Suppressor macrophage treated with lipopolysaccharide for 4 hours (primary cell): ENCODE measurements at regions not wholly inside any gene's neighbourhood (a gene's known extent, or its start where the extent isn't known, plus 50 kb on each side); places are given as distances from the start of the nearest gene placed in this dataset.
A peak's percentile ranks its signal among the peaks of the same experiment; 100 is the strongest.

ENCODE experiments used
- DNase-seq: peaks from one replicate; pipeline ENCODE4 v3.0.0-alpha.2; 2020

GRCh38 chr1:57784356-57784755 lies 360.5 kb upstream of the DAB1 start:
- no peak for DNase-seq

- no peak for DNase-seq
Observed at GRCh38 chr1:57782357-57782756, 358.5 kb upstream of the DAB1 start.

- no peak for DNase-seq
Observed at GRCh38 chr1:57772580-57773195, 348.8 kb upstream of the DAB1 start.

DNA sequence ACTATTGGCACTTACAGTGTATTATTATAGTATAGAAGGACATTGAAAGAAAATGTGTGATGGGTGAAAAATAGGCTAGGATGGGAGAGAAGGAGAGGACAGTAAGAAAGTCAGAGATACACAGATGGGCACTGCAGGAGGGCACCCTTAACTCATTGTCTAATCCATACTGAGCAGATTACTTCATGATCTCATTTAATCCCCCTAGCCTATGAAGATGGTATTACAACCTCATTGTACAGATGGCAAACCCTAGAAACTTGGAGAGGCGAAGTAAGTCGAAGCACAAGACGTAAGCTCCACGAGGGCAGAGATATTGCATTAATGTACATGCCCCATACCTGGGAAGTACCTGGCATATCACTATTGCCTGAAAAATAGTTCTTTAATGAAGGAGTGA lies 346.9 kb upstream of the DAB1 start:
- DNase-seq = peak; percentile 1

GRCh38 chr1:57770236-57770635 lies 346.4 kb upstream of the DAB1 start:
- DNase-seq = no peak

- DNase-seq = no peak
Observed at GRCh38 chr1:57761628-57762027, 337.8 kb upstream of the DAB1 start.

- no peak for DNase-seq
Observed at GRCh38 chr1:57752843-57753242, 329.0 kb upstream of the DAB1 start.

DNA sequence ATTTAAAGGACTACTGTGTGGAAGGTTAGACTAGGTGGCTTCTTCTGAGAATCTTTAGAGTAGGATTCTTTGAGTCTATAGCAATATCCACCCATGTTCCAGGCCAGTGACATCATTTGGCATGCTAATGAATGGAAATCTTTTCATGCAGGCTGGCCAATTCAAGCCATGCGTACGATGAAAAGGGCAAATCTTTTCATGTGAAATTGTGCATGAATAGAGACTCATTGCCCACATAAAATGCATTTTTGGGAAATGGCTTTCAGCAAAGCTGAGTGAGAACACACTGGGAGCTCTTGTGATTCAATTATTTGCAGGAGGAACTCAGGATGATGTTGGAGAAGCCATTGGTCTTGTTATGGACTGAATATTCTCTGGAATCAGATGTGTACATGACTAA lies 324.9 kb upstream of the DAB1 start:
- DNase-seq = no peak

GRCh38 chr1:57747818-57748217 lies 324.0 kb upstream of the DAB1 start:
- no peak for DNase-seq

DNA sequence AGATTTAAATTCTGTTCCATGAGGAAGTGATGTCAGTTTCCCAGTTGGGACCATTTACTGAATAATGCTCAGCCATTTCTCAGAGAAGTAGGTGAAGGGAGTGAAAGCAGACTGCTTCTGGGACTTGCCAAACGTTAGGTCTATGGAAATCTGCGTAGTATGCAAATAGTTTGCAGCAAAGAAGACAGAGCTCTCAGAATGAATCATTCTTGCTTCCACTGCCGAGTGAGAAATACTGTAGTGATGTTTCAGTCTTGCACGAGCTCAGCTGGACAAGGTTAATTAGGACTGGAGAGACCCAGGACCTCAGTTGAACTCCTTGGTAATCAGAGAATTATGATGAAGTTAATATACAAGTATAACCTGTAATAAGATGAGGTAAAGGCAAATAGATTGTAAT lies 317.7 kb upstream of the DAB1 start:
- no peak for DNase-seq

GRCh38 chr1:57736940-57737339 lies 313.1 kb upstream of the DAB1 start:
- no peak for DNase-seq

- no peak for DNase-seq
Observed at GRCh38 chr1:57729181-57729580, 305.3 kb upstream of the DAB1 start.

- no peak for DNase-seq
Observed at GRCh38 chr1:57727121-57727520, 303.3 kb upstream of the DAB1 start.

DNA sequence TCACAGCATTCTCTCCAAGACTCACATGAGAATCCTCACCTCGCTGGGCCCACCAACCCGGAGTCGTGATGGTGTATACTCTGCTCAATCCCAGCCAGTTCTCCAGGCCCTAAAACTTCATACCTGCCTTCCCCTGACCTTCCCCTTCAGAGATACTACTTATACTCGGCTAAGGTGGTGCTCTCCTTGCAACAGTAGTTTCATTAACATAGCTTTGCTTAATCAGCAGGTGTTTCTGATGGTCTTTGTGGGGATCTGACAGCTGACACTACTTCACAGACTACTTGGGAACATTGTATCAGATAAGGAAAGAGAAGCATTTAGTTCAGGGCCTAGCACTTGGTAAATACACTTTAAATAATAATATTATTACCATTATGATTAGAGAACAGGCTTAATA lies 301.5 kb upstream of the DAB1 start:
- DNase-seq = no peak

DNA sequence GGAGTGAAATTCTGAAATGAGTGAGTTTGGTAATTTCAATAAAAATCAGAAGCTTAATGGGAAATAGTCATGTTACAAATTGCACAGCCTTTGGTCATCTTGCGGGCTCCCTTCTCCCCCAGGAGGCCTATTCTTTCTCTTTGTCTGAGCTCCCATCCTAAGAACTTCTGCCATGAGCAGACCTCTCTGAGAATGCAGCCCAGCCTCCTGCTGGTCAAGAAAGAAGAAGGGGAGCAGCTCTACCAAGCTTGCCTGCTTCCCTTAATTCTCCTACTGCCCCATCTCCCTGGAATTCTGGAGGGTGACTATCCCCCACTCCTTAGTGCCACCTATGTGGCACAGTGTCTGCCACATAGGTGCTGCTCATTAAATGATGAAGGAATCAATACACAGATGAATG lies 300.7 kb upstream of the DAB1 start:
- DNase-seq = no peak

- no peak for DNase-seq
Observed at GRCh38 chr1:57722285-57722978, 298.6 kb upstream of the DAB1 start.

GRCh38 chr1:57721001-57721400 lies 297.1 kb upstream of the DAB1 start:
- DNase-seq = no peak

GRCh38 chr1:57719274-57719673 lies 295.4 kb upstream of the DAB1 start:
- no peak for DNase-seq

- DNase-seq = no peak
Observed at GRCh38 chr1:57713501-57713900, 289.6 kb upstream of the DAB1 start.

- no peak for DNase-seq
Observed at GRCh38 chr1:57712846-57713245, 289.0 kb upstream of the DAB1 start.

DNA sequence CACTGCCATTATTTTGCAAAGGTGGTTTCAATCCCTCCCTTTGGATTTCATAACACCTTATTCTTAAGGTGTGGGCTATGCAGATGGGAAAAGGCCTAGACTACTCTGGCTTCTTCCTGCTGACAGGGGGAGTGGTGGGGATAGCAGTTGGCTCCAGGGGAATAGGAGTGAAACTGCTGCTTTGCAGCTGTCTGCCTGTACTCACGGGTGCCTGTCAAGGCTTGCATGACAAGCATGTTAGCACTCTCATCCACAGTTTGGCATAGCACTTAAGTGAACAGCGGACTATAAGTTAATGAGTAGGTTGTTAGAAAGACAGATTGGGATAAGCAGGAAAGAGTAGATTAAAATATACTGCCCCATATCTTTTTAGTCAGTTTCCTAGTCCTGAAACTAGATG lies 287.5 kb upstream of the DAB1 start:
- DNase-seq = no peak

DNA sequence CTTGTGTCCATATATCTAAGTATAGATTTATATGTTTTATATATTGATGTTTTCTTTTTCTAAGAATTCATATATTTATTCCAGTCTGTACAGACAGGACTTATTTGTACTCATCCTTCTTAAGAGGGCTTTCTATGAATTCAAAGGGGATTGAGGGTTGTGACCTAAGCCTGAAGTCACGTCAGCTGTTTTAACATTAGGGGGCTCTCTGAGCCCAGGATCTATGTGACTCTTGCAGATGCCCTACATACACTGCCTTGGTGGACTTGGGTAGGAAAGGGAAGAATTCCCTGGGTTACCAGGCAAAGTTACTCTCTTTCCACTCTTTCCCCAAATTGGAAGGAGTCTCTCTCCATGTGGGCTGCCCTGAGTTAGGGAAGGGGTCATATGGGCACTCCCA lies 283.8 kb upstream of the DAB1 start:
- no peak for DNase-seq

DNA sequence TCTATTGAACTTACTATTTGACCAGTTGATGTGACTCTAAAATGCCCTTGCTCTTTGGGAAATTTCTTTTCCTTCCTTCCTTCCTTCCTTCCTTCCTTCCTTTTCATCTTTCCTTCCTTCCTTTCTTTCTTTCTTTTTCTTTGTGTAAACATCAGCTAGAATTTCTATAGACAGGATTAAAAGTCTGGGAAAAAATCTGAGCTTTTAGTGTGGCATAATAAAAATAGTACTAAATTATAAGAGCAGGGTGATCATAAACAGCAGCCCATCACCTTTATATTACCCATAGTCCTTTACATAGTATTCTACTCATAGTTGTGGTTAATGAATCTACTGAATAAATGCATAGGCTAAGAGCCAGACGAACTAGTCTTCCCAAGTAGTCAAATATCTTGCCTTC lies 281.0 kb upstream of the DAB1 start:
- DNase-seq = no peak

DNA sequence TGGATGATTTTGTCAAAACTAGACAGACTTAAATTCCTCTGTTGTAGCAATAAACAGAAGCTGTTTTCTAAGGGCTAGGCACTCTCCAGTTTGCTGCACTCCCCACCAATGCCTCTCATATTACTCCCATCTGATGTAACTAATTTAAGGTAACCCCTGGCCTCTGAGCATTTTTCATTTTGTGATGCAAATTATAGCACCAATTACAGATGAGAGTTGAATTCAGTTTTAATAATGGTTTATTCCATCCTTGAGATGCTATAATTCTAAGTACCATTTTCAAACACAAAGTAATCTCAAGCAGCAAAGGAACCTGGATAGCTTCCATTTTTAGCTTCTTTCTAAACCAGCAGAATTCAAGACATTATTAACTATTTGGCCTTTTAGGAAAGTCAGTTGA lies 280.4 kb upstream of the DAB1 start:
- DNase-seq = no peak

DNA sequence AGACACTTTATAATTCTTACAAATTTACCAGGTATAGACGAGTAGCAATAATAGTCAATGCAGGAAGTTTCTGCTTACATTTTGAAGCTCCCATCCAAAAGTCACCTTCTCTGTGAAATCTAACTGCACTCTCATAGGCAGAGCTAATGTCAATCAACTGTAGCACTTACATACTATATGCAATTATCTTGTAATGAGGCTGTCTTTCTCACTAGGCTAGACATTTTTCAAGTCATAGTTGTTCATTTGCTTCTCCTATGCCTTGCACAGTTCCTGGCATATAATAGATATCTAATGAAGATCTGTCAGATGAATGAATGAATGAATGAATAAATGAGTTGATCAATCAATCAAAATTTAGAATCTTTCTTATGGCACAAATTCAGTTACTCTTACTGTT lies 273.0 kb upstream of the DAB1 start:
- no peak for DNase-seq
